ENCODE measurements at regions not wholly inside any gene's neighbourhood (a gene's known extent, or its start where the extent isn't known, plus 50 kb on each side); places are given as distances from the start of the nearest gene placed in this dataset.

DNA sequence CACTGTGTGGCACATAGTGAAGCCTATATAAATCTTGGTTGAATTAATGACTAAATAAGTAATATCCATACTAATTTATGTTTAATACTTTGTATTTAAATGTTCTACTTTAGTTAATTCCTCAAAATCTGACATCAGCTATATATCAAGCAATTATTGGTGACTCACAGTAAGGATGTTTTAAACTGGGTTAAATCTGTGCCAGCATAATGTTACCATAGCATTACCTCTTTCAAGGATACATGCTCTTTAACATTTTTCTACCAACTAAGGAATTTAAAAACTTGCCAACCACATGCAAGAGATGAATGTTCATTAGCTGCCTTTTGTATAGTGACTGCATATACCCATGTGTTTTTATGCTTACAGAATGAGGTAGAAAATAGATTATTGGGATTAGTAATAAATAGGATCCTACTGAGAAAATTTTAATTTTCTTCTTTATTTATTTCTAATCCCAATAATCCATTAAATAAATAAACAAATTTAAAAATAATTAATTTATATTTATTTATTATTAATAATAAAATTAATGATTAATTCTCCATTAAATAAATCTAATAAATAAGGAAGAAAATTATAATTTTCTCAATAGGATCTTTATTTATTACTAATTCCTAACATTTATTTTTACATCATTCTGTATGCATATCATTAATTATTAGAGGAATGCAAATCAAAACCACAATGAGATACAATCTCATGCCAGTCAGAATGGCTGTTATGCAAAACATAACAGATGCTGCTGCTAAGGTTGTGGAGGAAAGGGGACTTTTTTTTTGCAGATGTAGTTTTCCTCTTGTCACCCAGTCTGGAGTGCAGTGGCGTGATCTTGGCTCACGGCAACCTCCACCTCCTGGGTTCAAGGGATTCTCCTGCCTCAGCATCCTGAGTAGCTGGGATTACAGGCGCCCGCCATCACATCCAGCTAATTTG is 410.7 kb upstream of the DSEL start:
- ChIA-PET CTCF (ENCODE audit: partially characterized antibody) (no interaction called here), POLR2A (ENCODE audit: partially characterized antibody) (no interaction called here)
- WGBS, 2 experiments (ENCODE audit: extremely low coverage in 1 of 2, insufficient coverage in 1 of 2, insufficient read length in 1 of 2, insufficient replicate concordance in 2 of 2, low coverage in 1 of 2, low lambda C conversion rate in 2 of 2, missing lambda C conversion rate in 1 of 2), result 100% methylated on average over 2 of the region's 4 CpGs; no CpG with 5 or more reads in 1 of the 2 experiments

More for the DNA sequence above, 410.7 kb upstream of the DSEL start:
- H3K27me3 ChIP-seq (replicated peaks in 1 of 4; ENCODE audit: control insufficient read depth in 3 of 4, extremely low read depth in 1 of 4, insufficient read depth in 3 of 4, low read length in 3 of 4), result no peaks in the 10 kb centered on the region
- H3K9me3 ChIP-seq (ENCODE audit: insufficient read depth in 2 of 2, low read depth in 1 of 2, low read length in 1 of 2), result no peaks in the 10 kb centered on the region
- no peak overlapping the region for H2BK20ac ChIP-seq (ENCODE audit: low read length)
- H3K23ac ChIP-seq (ENCODE audit: insufficient read length), result no peak overlapping the region
- DNase-seq (ENCODE audit: low read depth in 1 of 2, low spot score in 2 of 2) (no peak), FAIRE-seq (no peak)
- no peak overlapping the region for H3K9ac ChIP-seq (replicated peaks in 1 of 4; ENCODE audit: extremely low read depth in 1 of 4, low read depth in 3 of 4, low read length in 3 of 4)
- H3K79me2 ChIP-seq (ENCODE audit: control insufficient read depth in 1 of 2, insufficient read depth in 2 of 2, low read length in 2 of 2), result no peaks in the 10 kb centered on the region
- H3K4me3 ChIP-seq (ENCODE audit: extremely low read depth in 1 of 4, insufficient read depth in 2 of 4, low read depth in 3 of 4, low read length in 4 of 4), result no peak overlapping the region
- no peak for TF ChIP-seq PHF8 (conservative IDR thresholded peaks at IDR 0.05; ENCODE audit: low read depth, low read length)
- TF ChIP-seq ASH2L (IDR thresholded peaks at IDR 0.05; ENCODE audit: low read length), result no peak
- no peak for TF ChIP-seq EZH2 (IDR thresholded peaks at IDR 0.05; ENCODE audit: low read depth, low read length, severe bottlenecking)
- no peak for TF ChIP-seq TCF12 (IDR thresholded peaks at IDR 0.05; ENCODE audit: low read depth, low read length)
- no peak overlapping the region for H3K4me2 ChIP-seq (ENCODE audit: insufficient read depth in 1 of 2, low read depth in 2 of 2, low read length in 2 of 2)
- no peaks in the 10 kb centered on the region for H3K79me1 ChIP-seq (ENCODE audit: low read depth, low read length)
- H3K23me2 ChIP-seq (ENCODE audit: low read depth, low read length), result no peaks in the 10 kb centered on the region
- no peak overlapping the region for H3K4ac ChIP-seq (replicated peaks; ENCODE audit: insufficient read length, low read depth, low read length)
- no peak overlapping the region for H2BK5ac ChIP-seq (ENCODE audit: low read depth, low read length)
- H4K91ac ChIP-seq (replicated peaks; ENCODE audit: insufficient read length, low read length), result no peak overlapping the region
- H3K27ac ChIP-seq (ENCODE audit: low read depth, low read length), result no peak overlapping the region
- no peaks in the 10 kb centered on the region for H3K36me3 ChIP-seq (ENCODE audit: control insufficient read depth in 2 of 4, insufficient read depth in 4 of 4, low read length in 3 of 4)
- no peak overlapping the region for H3K18ac ChIP-seq (ENCODE audit: extremely low read depth, low read length)
- H2BK15ac ChIP-seq (ENCODE audit: low read length), result no peak overlapping the region
- no peak overlapping the region for H3K56ac ChIP-seq (replicated peaks; ENCODE audit: insufficient read length, low read depth, low read length)
- no peak overlapping the region for H4K5ac ChIP-seq (ENCODE audit: insufficient read length, low read depth, low read length)
- no peak overlapping the region for H2BK120ac ChIP-seq (replicated peaks; ENCODE audit: low read depth, low read length)
- no peak overlapping the region for H2AK5ac ChIP-seq (ENCODE audit: low read depth, low read length)
- no peak overlapping the region for H4K8ac ChIP-seq (ENCODE audit: extremely low read depth, insufficient read depth, low read length)
- H4K20me1 ChIP-seq (replicated peaks in 1 of 2; ENCODE audit: control insufficient read depth in 1 of 2, insufficient read depth in 2 of 2, low read length in 2 of 2), result no peaks in the 10 kb centered on the region
- H2AFZ ChIP-seq (ENCODE audit: low read length), result no peak overlapping the region
- no peak overlapping the region for H3K14ac ChIP-seq (ENCODE audit: insufficient read length)
- H3K4me1 ChIP-seq (replicated peaks in 1 of 4; ENCODE audit: control insufficient read depth in 3 of 4, insufficient read depth in 4 of 4, low read length in 3 of 4), result no peaks in the 10 kb centered on the region
- no peak overlapping the region for H2BK12ac ChIP-seq (ENCODE audit: low read depth, low read length)
